Adrenal gland (tissue), 9 donors: ENCODE measurements at regions not wholly inside any gene's neighbourhood (a gene's known extent, or its start where the extent isn't known, plus 50 kb on each side); places are given as distances from the start of the nearest gene placed in this dataset.

Experiments used
- DNase-seq, 7 donors: peaks; one replicate each; pipeline ENCODE4 v3.0.0-alpha.2; 2019 to 2020
- H3K27ac ChIP-seq, 5 donors: fragments of 200-600 bp; sonication (generic) in 4 of 5; 1 replicate in 3 of 5; 2 replicates in 2 of 5; pipeline versions ENCODE4 v1.5.1 to v1.8.0; 2016 to 2020; ENCODE audit warnings: mild to moderate bottlenecking in 1 of 5
- H3K27me3 ChIP-seq: fragments of 200-600 bp; 2 replicates; pipeline ENCODE4 v1.8.0; 2021
- H3K36me3 ChIP-seq, 2 donors: fragments of 200-600 bp; replicated peaks in 1 of 2; 1 replicate in 1 of 2; 2 replicates in 1 of 2; pipeline versions ENCODE4 v1.5.1 to v1.8.0; 2018 to 2022
- H3K4me1 ChIP-seq, 2 donors: fragments of 200-600 bp; replicated peaks in 1 of 2; 1 replicate in 1 of 2; 2 replicates in 1 of 2; pipeline versions ENCODE4 v1.5.1 to v1.8.0; 2018 to 2021
- H3K4me3 ChIP-seq, 4 donors: fragments of 200-600 bp; sonication (generic) in 3 of 4; one replicate each; pipeline ENCODE4 v1.5.1; 2016 to 2018
- H3K9me3 ChIP-seq, 3 donors: fragments of 200-600 bp; sonication (generic) in 1 of 3; replicated peaks in 1 of 3; 1 replicate in 2 of 3; 2 replicates in 1 of 3; pipeline versions ENCODE4 v1.5.1 to v1.8.0; 2016 to 2021
- POLR2A ChIP-seq, 2 donors: fragments of 450-650 bp; IDR thresholded peaks; one replicate each; pipeline ENCODE4 v1.6.1; 2017; ENCODE audit warnings: antibody characterized with exemption in 2 of 2, mild to moderate bottlenecking in 2 of 2, moderate library complexity in 1 of 2
- WGBS, 4 donors: extraction: QIAGEN DNeasy Blood & Tissue Kit in 2 of 4; methylation state at CpG; one replicate each; pipeline versions ENCODE4 v1.1.5 to v1.1.7; 2013 to 2017; 5-methylcytosine and 5-hydroxymethylcytosine counted together
- intact Hi-C, 2 donors: fragments of 100-400 bp; cut with DNase I; formaldehyde crosslinking; loops; one replicate each; pipeline versions ENCODE4 v1.14.1 to v1.15.0; 2022 to 2023
- TF ChIP-seq, protein P1 (sequence below), 6 experiments: fragments of 450-650 bp in 4 of 6; fragments of 200-600 bp in 2 of 6; sonication (generic) in 1 of 6; IDR thresholded peaks; 1 replicate in 5 of 6; 2 replicates in 1 of 6; pipeline versions ENCODE4 v1.5.1 to v1.8.0; 2016 to 2021; ENCODE audit warnings: antibody characterized with exemption in 6 of 6, mild to moderate bottlenecking in 2 of 6, moderate library complexity in 1 of 6
- donor health status: healthy with polysubstance abuse.
- donor health status: Bipolar disorder and iron deficiency.
- donor health status: DM: yes; HTN: yes; CAD: no.
- donor health status: DM: no; HTN: no; CAD: no.
- donor health status: DM: no; HTN: no; CAD: no.

DNA sequence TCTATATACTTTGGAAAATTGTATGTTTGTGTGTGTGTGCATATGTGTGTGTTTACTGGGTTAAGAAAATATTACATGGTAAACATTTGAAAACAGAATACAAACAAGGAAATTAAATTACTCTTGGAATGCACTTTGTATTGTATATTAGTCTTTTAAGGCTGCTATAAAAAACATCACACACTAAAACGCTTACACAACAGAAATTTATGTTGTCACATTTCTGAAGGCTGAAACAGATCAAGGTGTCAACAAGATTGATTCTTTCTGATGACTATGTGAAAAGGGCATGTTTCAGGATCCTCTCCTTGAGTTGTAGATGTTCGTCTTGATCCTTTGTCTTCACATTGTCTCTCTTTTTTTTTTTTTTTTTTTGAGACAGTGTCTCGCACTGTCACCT lies 149.1 kb upstream of the CNTN5 start:
- H3K4me1 ChIP-seq = no peaks in the 10 kb centered on the region
- no peaks in the 10 kb centered on the region for H3K27me3 ChIP-seq
- 74 to 92% (median 84%) methylated on average over 3 of the region's 3 CpGs for WGBS, 4 donors
- no peak overlapping the region for H3K27ac ChIP-seq
- no peaks in the 10 kb centered on the region for H3K9me3 ChIP-seq
- H3K36me3 ChIP-seq = no peaks in the 10 kb centered on the region
- intact Hi-C loops = no loop called here
- DNase-seq = no peak
- H3K4me3 ChIP-seq = no peak overlapping the region
- TF ChIP-seq POLR2A (IDR thresholded peaks at IDR 0.05) = no peak
- TF ChIP-seq, protein P1, sequence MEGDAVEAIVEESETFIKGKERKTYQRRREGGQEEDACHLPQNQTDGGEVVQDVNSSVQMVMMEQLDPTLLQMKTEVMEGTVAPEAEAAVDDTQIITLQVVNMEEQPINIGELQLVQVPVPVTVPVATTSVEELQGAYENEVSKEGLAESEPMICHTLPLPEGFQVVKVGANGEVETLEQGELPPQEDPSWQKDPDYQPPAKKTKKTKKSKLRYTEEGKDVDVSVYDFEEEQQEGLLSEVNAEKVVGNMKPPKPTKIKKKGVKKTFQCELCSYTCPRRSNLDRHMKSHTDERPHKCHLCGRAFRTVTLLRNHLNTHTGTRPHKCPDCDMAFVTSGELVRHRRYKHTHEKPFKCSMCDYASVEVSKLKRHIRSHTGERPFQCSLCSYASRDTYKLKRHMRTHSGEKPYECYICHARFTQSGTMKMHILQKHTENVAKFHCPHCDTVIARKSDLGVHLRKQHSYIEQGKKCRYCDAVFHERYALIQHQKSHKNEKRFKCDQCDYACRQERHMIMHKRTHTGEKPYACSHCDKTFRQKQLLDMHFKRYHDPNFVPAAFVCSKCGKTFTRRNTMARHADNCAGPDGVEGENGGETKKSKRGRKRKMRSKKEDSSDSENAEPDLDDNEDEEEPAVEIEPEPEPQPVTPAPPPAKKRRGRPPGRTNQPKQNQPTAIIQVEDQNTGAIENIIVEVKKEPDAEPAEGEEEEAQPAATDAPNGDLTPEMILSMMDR (IDR thresholded peaks at IDR 0.05) = no peak

DNA sequence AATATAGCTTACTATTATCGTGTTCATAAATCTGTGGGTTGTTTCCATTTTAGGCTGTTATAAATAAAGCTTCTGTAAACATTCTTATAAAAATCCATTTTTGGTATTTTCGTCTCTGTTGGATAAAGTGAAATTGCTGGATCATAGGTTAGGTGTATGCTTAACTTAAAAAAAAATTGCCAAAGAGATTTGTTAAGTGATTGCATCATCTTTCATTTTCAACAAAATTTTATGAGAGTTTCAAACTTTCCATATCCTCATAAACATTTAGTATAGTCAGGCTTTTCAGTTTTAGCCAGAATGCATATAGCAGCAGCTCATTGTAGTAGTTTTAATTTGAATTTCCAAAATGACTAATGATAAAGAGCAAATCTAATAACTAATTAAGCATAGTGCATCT lies 146.7 kb upstream of the CNTN5 start:
- Histone ChIP-seq H3K9me3 (no peaks in the 10 kb centered on the region), H3K4me3 (no peak overlapping the region), H3K36me3 (no peaks in the 10 kb centered on the region), H3K4me1 (no peaks in the 10 kb centered on the region), H3K27me3 (no peaks in the 10 kb centered on the region), H3K27ac (no peak overlapping the region)
- WGBS, 4 donors = 47 to 74% (median 63%) methylated on average over 2 of the region's 2 CpGs
- no peak for DNase-seq
- TF ChIP-seq, protein P1 (IDR thresholded peaks at IDR 0.05) = no peak
- no peak for TF ChIP-seq POLR2A (IDR thresholded peaks at IDR 0.05)
- intact Hi-C loops = no loop called here

DNA sequence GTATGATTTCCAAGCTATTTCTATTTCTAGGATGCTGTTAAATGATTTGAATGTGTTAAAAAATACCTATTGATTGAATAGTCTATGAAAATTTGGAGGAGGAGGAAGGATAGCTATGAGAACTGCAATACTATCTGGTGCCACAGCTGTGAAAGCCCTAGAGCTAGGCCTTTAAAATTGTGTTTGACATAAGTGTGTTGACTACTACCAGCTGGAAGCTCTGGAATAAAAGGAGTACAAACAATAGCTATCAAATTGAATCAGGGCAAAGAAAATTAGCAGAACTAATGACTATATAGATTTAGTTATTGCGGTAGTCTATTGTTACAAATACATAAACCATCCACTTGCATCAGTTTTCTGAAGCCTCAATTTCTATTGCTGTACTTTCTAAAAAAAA lies 124.8 kb upstream of the CNTN5 start:
- H3K36me3 ChIP-seq = no peaks in the 10 kb centered on the region
- no peak for TF ChIP-seq POLR2A (IDR thresholded peaks at IDR 0.05)
- TF ChIP-seq, protein P1 (IDR thresholded peaks at IDR 0.05) = no peak
- intact Hi-C loops = no loop called here
- H3K27ac ChIP-seq = no peak overlapping the region
- H3K27me3 ChIP-seq = no peaks in the 10 kb centered on the region
- H3K4me3 ChIP-seq = no peak overlapping the region
- DNase-seq = no peak
- WGBS, 4 donors = 76 to 96% (median 89%) methylated on average over 1 of the region's 1 CpG
- no peaks in the 10 kb centered on the region for H3K4me1 ChIP-seq
- H3K9me3 ChIP-seq = no peaks in the 10 kb centered on the region

DNA sequence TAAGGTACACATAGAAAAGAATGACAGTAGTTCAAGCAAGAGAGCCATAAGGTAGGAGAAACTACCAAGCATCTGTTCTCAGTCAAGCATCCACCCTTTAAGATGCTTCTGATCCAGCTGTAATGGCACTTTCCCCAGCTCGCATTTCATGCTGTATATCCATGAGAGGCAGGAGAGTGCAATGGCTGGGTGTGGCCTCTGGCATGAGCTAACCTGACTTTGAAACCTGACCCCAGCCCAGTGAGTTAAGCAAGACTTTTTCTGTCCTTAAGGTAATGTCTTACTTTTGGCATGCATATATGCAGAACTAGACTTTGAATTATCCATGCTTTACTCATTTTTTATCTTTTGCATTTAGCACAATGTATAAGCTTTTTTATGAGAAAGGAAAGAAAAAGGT lies 79.8 kb upstream of the CNTN5 start:
- H3K36me3 ChIP-seq = no peaks in the 10 kb centered on the region
- H3K27ac ChIP-seq = no peak overlapping the region
- no peak overlapping the region for H3K4me3 ChIP-seq
- DNase-seq = no peak
- no peaks in the 10 kb centered on the region for H3K27me3 ChIP-seq
- peaks cover 0 to 8% (median 0%) of the 10 kb centered on the region in 3 donors for H3K9me3 ChIP-seq
- TF ChIP-seq POLR2A (IDR thresholded peaks at IDR 0.05) = no peak
- TF ChIP-seq, protein P1 (IDR thresholded peaks at IDR 0.05) = no peak
- 47 to 96% (median 76%) methylated on average over 1 of the region's 1 CpG for WGBS, 4 donors
- H3K4me1 ChIP-seq = no peaks in the 10 kb centered on the region
- intact Hi-C loops = no loop called here
